ENCODE measurements at regions not wholly inside any gene's neighbourhood (a gene's known extent, or its start where the extent isn't known, plus 50 kb on each side); places are given as distances from the start of the nearest gene placed in this dataset.

DNA sequence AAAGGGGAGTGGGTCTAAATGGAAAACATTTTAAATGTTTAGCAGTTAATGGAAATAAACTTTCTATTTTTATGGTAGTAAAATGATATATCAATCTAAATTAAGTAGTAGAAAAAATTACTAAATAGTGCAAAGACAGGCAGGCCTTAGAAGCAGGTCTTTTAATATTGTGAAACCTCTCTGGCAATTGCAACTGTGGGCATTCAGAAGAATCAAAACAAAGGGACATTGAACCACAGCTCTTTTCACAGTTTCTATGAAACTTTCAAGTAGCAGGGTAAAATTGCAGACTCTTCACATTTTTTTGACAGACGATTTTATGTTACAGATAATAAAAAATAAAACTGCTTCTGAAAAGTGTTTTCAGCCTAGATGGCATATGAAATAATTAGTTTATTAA, 533.7 kb downstream of the BCKDHB start:
- TF ChIP-seq, protein P1, sequence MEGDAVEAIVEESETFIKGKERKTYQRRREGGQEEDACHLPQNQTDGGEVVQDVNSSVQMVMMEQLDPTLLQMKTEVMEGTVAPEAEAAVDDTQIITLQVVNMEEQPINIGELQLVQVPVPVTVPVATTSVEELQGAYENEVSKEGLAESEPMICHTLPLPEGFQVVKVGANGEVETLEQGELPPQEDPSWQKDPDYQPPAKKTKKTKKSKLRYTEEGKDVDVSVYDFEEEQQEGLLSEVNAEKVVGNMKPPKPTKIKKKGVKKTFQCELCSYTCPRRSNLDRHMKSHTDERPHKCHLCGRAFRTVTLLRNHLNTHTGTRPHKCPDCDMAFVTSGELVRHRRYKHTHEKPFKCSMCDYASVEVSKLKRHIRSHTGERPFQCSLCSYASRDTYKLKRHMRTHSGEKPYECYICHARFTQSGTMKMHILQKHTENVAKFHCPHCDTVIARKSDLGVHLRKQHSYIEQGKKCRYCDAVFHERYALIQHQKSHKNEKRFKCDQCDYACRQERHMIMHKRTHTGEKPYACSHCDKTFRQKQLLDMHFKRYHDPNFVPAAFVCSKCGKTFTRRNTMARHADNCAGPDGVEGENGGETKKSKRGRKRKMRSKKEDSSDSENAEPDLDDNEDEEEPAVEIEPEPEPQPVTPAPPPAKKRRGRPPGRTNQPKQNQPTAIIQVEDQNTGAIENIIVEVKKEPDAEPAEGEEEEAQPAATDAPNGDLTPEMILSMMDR (IDR thresholded peaks at IDR 0.05), result no peak
- no peak for TF ChIP-seq POLR2A (IDR thresholded peaks at IDR 0.05)
